COLO668 (cell line): ENCODE measurements at regions not wholly inside any gene's neighbourhood (a gene's known extent, or its start where the extent isn't known, plus 50 kb on each side); places are given as distances from the start of the nearest gene placed in this dataset.
"Not testable (repeated sequence)": the region's sequence is repeated elsewhere in the genome, so short reads cannot be mapped to it uniquely, and the experiment has no call there.

Experiments used
- DNase-seq: peaks from one replicate; lab custom pipeline; 2025; ENCODE audit not compliant: unreplicated experiment; lab: John Stamatoyannopoulos, UW

GRCh38 chr19:31049431-31049830, 299.8 kb downstream of the TSHZ3 start:
- DNase-seq: no peak

- no peak for DNase-seq
Observed at GRCh38 chr19:31046024-31046423, 303.2 kb downstream of the TSHZ3 start.

- no peak for DNase-seq
Observed at GRCh38 chr19:31041461-31041860, 307.8 kb downstream of the TSHZ3 start.

- no peak for DNase-seq
Observed at GRCh38 chr19:31039151-31039550, 310.1 kb downstream of the TSHZ3 start.

- DNase-seq: no peak
Observed at GRCh38 chr19:31037286-31037980, 311.8 kb downstream of the TSHZ3 start.

- DNase-seq: not testable (repeated sequence)
Observed at GRCh38 chr19:31031455-31031854, 317.8 kb downstream of the TSHZ3 start.

GRCh38 chr19:31023038-31023437, 326.2 kb downstream of the TSHZ3 start:
- DNase-seq: no peak

GRCh38 chr19:31018936-31019335, 330.3 kb downstream of the TSHZ3 start:
- DNase-seq: no peak

GRCh38 chr19:31015778-31016177, 333.5 kb downstream of the TSHZ3 start:
- no peak for DNase-seq

- no peak for DNase-seq
Observed at GRCh38 chr19:31014668-31015067, 334.6 kb downstream of the TSHZ3 start.

GRCh38 chr19:31013384-31014020, 335.7 kb downstream of the TSHZ3 start:
- no peak for DNase-seq

GRCh38 chr19:31002518-31003244, 346.6 kb downstream of the TSHZ3 start:
- no peak for DNase-seq

GRCh38 chr19:31001991-31002390, 347.2 kb downstream of the TSHZ3 start:
- DNase-seq: no peak

GRCh38 chr19:31000913-31001312, 348.3 kb downstream of the TSHZ3 start:
- no peak for DNase-seq

- DNase-seq: no peak
Observed at GRCh38 chr19:30999726-31000125, 349.5 kb downstream of the TSHZ3 start.

GRCh38 chr19:30997222-30997621, 352.0 kb downstream of the TSHZ3 start:
- no peak for DNase-seq

- DNase-seq: no peak
Observed at GRCh38 chr19:30978639-30979038, 370.6 kb downstream of the TSHZ3 start.

- DNase-seq: no peak
Observed at GRCh38 chr19:30969591-30969990, 379.6 kb downstream of the TSHZ3 start.

- DNase-seq: no peak
Observed at GRCh38 chr19:30968841-30969399, 380.3 kb downstream of the TSHZ3 start.

- DNase-seq: no peak
Observed at GRCh38 chr19:30968210-30968609, 381.0 kb downstream of the TSHZ3 start.

- DNase-seq: no peak
Observed at GRCh38 chr19:30966486-30966885, 382.8 kb downstream of the TSHZ3 start.

GRCh38 chr19:30959011-30959410, 390.2 kb downstream of the TSHZ3 start:
- no peak for DNase-seq
